Loucy (cell line): ENCODE measurements at regions not wholly inside any gene's neighbourhood (a gene's known extent, or its start where the extent isn't known, plus 50 kb on each side); places are given as distances from the start of the nearest gene placed in this dataset.

Experiments used
- H2AFZ ChIP-seq: fragments of 200-600 bp; sonication (generic); 2 replicates; pipeline ENCODE4 v1.6.0; 2016; ENCODE audit warnings: antibody characterized with exemption, mild to moderate bottlenecking, low read length, moderate library complexity
- H3F3A ChIP-seq: fragments of 200-600 bp; 2 replicates; pipeline ENCODE4 v1.6.0; 2016; ENCODE audit warnings: antibody characterized with exemption, low read depth, mild to moderate bottlenecking
- H3K27me3 ChIP-seq: fragments of 200-600 bp; sonication (generic); 2 replicates; pipeline ENCODE4 v1.6.1; 2014; ENCODE audit warnings: low read length, mild to moderate bottlenecking; ENCODE audit not compliant: insufficient read depth, poor library complexity, severe bottlenecking
- H3K36me3 ChIP-seq: fragments of 200-600 bp; sonication (generic); 2 replicates; pipeline ENCODE4 v1.6.1; 2016; ENCODE audit warnings: low read length; ENCODE audit not compliant: insufficient read depth
- H3K4me1 ChIP-seq: fragments of 200-600 bp; sonication (generic); 2 replicates; pipeline ENCODE4 v1.5.1; 2014; ENCODE audit warnings: low read length, mild to moderate bottlenecking; ENCODE audit not compliant: insufficient read depth, poor library complexity, severe bottlenecking
- H3K4me2 ChIP-seq: fragments of 200-600 bp; sonication (generic); 2 replicates; pipeline ENCODE4 v1.6.0; 2014; ENCODE audit warnings: antibody characterized with exemption, low read length, low read depth, mild to moderate bottlenecking; ENCODE audit not compliant: poor library complexity, severe bottlenecking
- H3K4me3 ChIP-seq: fragments of 200-600 bp; sonication (generic); 2 replicates; pipeline ENCODE4 v1.5.1; 2014; ENCODE audit warnings: low read length, mild to moderate bottlenecking, mixed read lengths; ENCODE audit not compliant: poor library complexity, severe bottlenecking
- H3K79me2 ChIP-seq: fragments of 200-600 bp; sonication (generic); 2 replicates; pipeline ENCODE4 v1.6.1; 2014; ENCODE audit warnings: low read length; ENCODE audit not compliant: insufficient read depth
- H3K9ac ChIP-seq: fragments of 200-600 bp; sonication (generic); 2 replicates; pipeline ENCODE4 v1.6.0; 2014; ENCODE audit warnings: mild to moderate bottlenecking, low read depth, low read length, moderate library complexity; ENCODE audit not compliant: poor library complexity, severe bottlenecking
- H3K9me2 ChIP-seq: fragments of 200-600 bp; sonication (generic); replicated peaks from 2 replicates; pipeline ENCODE4 v1.6.1; 2016; ENCODE audit warnings: low read depth, low read length, mixed read lengths
- H3K9me3 ChIP-seq: fragments of 200-600 bp; sonication (generic); 2 replicates; pipeline ENCODE4 v1.6.1; 2014; ENCODE audit warnings: mild to moderate bottlenecking, antibody characterized with exemption, low read length, low read depth; ENCODE audit not compliant: insufficient read depth
- H4K20me1 ChIP-seq: fragments of 200-600 bp; sonication (generic); 2 replicates; pipeline ENCODE4 v1.6.0; 2014; ENCODE audit warnings: antibody characterized with exemption, low read length, mild to moderate bottlenecking; ENCODE audit not compliant: insufficient read depth, poor library complexity, severe bottlenecking
- EZH2phosphoT487 ChIP-seq: fragments of 200-600 bp; IDR thresholded peaks from 2 replicates; pipeline ENCODE4 v1.6.1; 2018; ENCODE audit warnings: antibody characterized with exemption, mild to moderate bottlenecking, moderate library complexity, borderline replicate concordance
- TF ChIP-seq, protein P1 (sequence below): fragments of 200-600 bp; sonication (generic); conservative IDR thresholded peaks from 2 replicates; pipeline ENCODE4 v1.5.1; 2014; ENCODE audit warnings: mild to moderate bottlenecking, antibody characterized with exemption, low read length

DNA sequence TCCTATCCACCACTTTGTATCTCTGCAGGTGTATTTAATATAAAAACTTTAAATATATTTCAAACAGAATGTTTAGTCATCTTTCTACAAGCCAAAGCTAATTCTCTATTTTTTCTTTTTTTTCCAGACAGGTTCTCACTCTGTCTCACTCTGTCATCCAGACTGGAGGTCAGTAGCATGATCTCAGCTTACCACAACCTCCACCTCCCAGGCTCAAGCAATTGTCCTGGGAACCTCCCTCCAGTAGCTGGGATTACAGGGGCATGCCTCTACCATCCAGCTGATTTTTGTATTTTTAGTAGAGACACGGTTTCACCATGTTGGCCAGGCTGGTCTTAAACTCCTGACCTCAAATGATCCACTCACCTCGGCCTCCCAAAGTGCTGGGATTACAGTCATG is 202.6 kb downstream of the VGLL3 start:
- TF ChIP-seq, protein P1, sequence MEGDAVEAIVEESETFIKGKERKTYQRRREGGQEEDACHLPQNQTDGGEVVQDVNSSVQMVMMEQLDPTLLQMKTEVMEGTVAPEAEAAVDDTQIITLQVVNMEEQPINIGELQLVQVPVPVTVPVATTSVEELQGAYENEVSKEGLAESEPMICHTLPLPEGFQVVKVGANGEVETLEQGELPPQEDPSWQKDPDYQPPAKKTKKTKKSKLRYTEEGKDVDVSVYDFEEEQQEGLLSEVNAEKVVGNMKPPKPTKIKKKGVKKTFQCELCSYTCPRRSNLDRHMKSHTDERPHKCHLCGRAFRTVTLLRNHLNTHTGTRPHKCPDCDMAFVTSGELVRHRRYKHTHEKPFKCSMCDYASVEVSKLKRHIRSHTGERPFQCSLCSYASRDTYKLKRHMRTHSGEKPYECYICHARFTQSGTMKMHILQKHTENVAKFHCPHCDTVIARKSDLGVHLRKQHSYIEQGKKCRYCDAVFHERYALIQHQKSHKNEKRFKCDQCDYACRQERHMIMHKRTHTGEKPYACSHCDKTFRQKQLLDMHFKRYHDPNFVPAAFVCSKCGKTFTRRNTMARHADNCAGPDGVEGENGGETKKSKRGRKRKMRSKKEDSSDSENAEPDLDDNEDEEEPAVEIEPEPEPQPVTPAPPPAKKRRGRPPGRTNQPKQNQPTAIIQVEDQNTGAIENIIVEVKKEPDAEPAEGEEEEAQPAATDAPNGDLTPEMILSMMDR: no peak
- TF ChIP-seq EZH2phosphoT487: no peak
- no peak overlapping the region for H3K4me2 ChIP-seq
- H4K20me1 ChIP-seq: no peaks in the 10 kb centered on the region
- H3K36me3 ChIP-seq: no peaks in the 10 kb centered on the region
- H3F3A ChIP-seq: no peaks in the 10 kb centered on the region
- no peak overlapping the region for H2AFZ ChIP-seq
- H3K4me3 ChIP-seq: no peak overlapping the region
- no peaks in the 10 kb centered on the region for H3K79me2 ChIP-seq
- H3K27me3 ChIP-seq: no peaks in the 10 kb centered on the region
- H3K9me3 ChIP-seq: no peaks in the 10 kb centered on the region
- no peaks in the 10 kb centered on the region for H3K9me2 ChIP-seq
- H3K4me1 ChIP-seq: no peaks in the 10 kb centered on the region
- H3K9ac ChIP-seq: no peak overlapping the region

DNA sequence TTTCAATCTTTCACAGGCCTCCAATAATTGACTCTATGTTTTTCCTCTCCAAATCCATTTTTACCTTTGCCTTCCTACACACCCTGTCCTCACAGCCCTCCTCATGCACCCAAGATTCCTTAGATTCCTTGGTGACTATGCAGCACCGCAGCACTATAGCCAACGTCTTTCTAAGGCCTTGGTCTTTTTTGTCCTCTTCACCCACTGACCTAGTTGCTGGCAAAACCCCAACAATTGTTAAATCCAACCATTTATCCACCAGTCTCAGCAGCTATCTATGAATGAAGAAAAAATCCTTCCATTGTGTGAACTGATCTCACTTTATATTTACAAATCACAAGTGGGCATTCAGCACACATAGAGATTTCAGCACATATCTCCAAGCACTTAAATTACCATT is 203.9 kb downstream of the VGLL3 start:
- H3K27me3 ChIP-seq: no peaks in the 10 kb centered on the region
- no peak overlapping the region for H3K4me3 ChIP-seq
- no peaks in the 10 kb centered on the region for H3K9me3 ChIP-seq
- H2AFZ ChIP-seq: no peak overlapping the region
- no peak for TF ChIP-seq EZH2phosphoT487
- TF ChIP-seq, protein P1: no peak
- H3K9me2 ChIP-seq: no peaks in the 10 kb centered on the region
- H4K20me1 ChIP-seq: no peaks in the 10 kb centered on the region
- H3K36me3 ChIP-seq: no peaks in the 10 kb centered on the region
- H3K4me1 ChIP-seq: no peaks in the 10 kb centered on the region
- no peaks in the 10 kb centered on the region for H3K79me2 ChIP-seq
- no peak overlapping the region for H3K4me2 ChIP-seq
- H3K9ac ChIP-seq: no peak overlapping the region
- H3F3A ChIP-seq: no peaks in the 10 kb centered on the region

DNA sequence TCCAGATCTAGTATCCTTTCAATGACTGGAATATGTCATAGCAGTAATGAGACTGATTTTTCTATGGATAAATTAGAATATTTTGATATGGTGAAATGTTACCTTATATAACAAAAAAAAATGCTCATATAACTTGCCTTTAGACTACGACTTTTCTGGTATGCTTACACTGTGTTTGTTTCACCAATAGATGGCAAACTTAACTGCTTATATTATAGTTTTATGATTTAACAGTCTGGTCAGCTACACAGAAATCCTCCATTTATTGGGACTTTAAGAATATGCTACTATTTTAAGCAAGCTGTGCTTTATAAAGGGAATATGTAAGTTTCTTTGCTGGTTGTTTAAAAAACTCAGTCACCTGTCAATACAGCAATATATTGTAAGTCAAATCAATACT is 205.6 kb downstream of the VGLL3 start:
- H3K4me2 ChIP-seq: no peak overlapping the region
- no peak for TF ChIP-seq EZH2phosphoT487
- TF ChIP-seq, protein P1: peak; percentile 21; the same call in 1 of the 2 replicates
- no peaks in the 10 kb centered on the region for H3K79me2 ChIP-seq
- H3F3A ChIP-seq: no peaks in the 10 kb centered on the region
- no peaks in the 10 kb centered on the region for H3K36me3 ChIP-seq
- no peaks in the 10 kb centered on the region for H4K20me1 ChIP-seq
- no peaks in the 10 kb centered on the region for H3K27me3 ChIP-seq
- H3K4me3 ChIP-seq: no peak overlapping the region
- H3K9me3 ChIP-seq: no peaks in the 10 kb centered on the region
- no peaks in the 10 kb centered on the region for H3K9me2 ChIP-seq
- no peak overlapping the region for H3K9ac ChIP-seq
- no peaks in the 10 kb centered on the region for H3K4me1 ChIP-seq
- H2AFZ ChIP-seq: no peak overlapping the region
